ENCODE measurements at regions not wholly inside any gene's neighbourhood (a gene's known extent, or its start where the extent isn't known, plus 50 kb on each side); places are given as distances from the start of the nearest gene placed in this dataset.

- TF ChIP-seq POLR2A (IDR thresholded peaks at IDR 0.05) = no peak
- no peak for TF ChIP-seq CTCF (IDR thresholded peaks at IDR 0.05)
Observed at GRCh38 chr4:184922301-184922700, 96.0 kb upstream of the HELT start.
